Right atrium auricular region (tissue), 2 donors: ENCODE measurements at regions not wholly inside any gene's neighbourhood (a gene's known extent, or its start where the extent isn't known, plus 50 kb on each side); places are given as distances from the start of the nearest gene placed in this dataset.

Experiments
- DNase-seq: peaks from one replicate; pipeline ENCODE4 v3.0.0-alpha.2; 2019; ENCODE audit warnings: low spot score
- H3K27ac ChIP-seq, 2 donors: fragments of 200-600 bp; sonication (generic); 1 replicate in 1 of 2; 2 replicates in 1 of 2; pipeline ENCODE4 v1.5.1; 2016 to 2019
- H3K27me3 ChIP-seq, 2 donors: fragments of 200-600 bp; sonication (generic); one replicate each; pipeline versions ENCODE4 v1.5.1 to v1.6.0; 2017 to 2019
- H3K36me3 ChIP-seq: fragments of 200-600 bp; sonication (generic); one replicate; pipeline ENCODE4 v1.5.1; 2016
- H3K4me1 ChIP-seq, 2 donors: fragments of 200-600 bp; sonication (generic); one replicate each; pipeline versions ENCODE4 v1.5.1 to v1.6.0; 2017 to 2019
- H3K4me3 ChIP-seq, 2 donors: fragments of 200-600 bp; sonication (generic); 1 replicate in 1 of 2; 2 replicates in 1 of 2; pipeline ENCODE4 v1.5.1; 2017 to 2019; ENCODE audit warnings: mild to moderate bottlenecking in 1 of 2, moderate library complexity in 1 of 2
- H3K9me3 ChIP-seq, 2 donors: fragments of 200-600 bp; sonication (generic); one replicate each; pipeline ENCODE4 v1.5.1; 2019
- TF ChIP-seq, protein P1 (sequence below), 2 donors: fragments of 200-600 bp; sonication (generic); IDR thresholded peaks; one replicate each; pipeline ENCODE4 v1.5.1; 2019; ENCODE audit warnings: antibody characterized with exemption in 2 of 2

- Histone ChIP-seq H3K27me3 (no peaks in the 10 kb centered on the region), H3K4me3 (no peak overlapping the region), H3K4me1 (no peaks in the 10 kb centered on the region), H3K9me3 (no peaks in the 10 kb centered on the region), H3K27ac (no peak overlapping the region), H3K36me3 (no peaks in the 10 kb centered on the region)
- TF ChIP-seq, protein P1, sequence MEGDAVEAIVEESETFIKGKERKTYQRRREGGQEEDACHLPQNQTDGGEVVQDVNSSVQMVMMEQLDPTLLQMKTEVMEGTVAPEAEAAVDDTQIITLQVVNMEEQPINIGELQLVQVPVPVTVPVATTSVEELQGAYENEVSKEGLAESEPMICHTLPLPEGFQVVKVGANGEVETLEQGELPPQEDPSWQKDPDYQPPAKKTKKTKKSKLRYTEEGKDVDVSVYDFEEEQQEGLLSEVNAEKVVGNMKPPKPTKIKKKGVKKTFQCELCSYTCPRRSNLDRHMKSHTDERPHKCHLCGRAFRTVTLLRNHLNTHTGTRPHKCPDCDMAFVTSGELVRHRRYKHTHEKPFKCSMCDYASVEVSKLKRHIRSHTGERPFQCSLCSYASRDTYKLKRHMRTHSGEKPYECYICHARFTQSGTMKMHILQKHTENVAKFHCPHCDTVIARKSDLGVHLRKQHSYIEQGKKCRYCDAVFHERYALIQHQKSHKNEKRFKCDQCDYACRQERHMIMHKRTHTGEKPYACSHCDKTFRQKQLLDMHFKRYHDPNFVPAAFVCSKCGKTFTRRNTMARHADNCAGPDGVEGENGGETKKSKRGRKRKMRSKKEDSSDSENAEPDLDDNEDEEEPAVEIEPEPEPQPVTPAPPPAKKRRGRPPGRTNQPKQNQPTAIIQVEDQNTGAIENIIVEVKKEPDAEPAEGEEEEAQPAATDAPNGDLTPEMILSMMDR (IDR thresholded peaks at IDR 0.05): no peak
- DNase-seq: no peak
Measured at GRCh38 chr1:103424650-103425049, 100.8 kb upstream of the RNPC3 start.

- no peak for DNase-seq
- no peak overlapping the region for H3K27ac ChIP-seq
- no peaks in the 10 kb centered on the region for H3K36me3 ChIP-seq
- no peak overlapping the region for H3K4me3 ChIP-seq
- no peaks in the 10 kb centered on the region for H3K4me1 ChIP-seq
- TF ChIP-seq, protein P1 (IDR thresholded peaks at IDR 0.05): no peak
- no peaks in the 10 kb centered on the region for H3K9me3 ChIP-seq
- no peaks in the 10 kb centered on the region for H3K27me3 ChIP-seq
Measured at GRCh38 chr1:103416681-103417286, 108.7 kb upstream of the RNPC3 start.

GRCh38 chr1:103387898-103388297 lies 137.6 kb upstream of the RNPC3 start:
- Histone ChIP-seq H3K4me1 (no peaks in the 10 kb centered on the region), H3K9me3 (peaks cover 0 to 16% of the 10 kb centered on the region in 2 donors), H3K36me3 (no peaks in the 10 kb centered on the region), H3K27me3 (no peaks in the 10 kb centered on the region), H3K4me3 (no peak overlapping the region), H3K27ac (no peak overlapping the region)
- DNase-seq: no peak
- TF ChIP-seq, protein P1 (IDR thresholded peaks at IDR 0.05): no peak

DNA sequence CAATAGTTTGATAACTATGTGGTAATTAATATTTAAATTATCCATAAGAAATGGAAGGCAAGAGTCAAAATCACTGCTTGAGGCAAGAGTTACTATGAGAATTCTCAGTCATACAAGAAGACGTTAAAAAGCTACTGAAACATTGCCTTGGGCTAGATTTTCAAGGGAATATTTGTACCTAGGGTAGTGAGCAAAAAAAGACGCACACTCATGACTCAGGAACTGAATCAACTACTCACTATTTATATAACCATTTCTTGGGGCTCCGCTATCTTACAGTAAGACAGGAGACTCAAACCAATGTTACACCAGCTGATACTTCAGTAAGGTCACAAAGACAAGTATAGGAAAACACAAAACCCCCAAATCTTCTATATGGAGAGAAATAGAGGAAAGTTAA lies 151.5 kb upstream of the RNPC3 start:
- no peak for DNase-seq
- Histone ChIP-seq H3K9me3 (no peaks in the 10 kb centered on the region), H3K36me3 (no peaks in the 10 kb centered on the region), H3K4me3 (no peak overlapping the region), H3K27ac (no peak overlapping the region), H3K27me3 (no peaks in the 10 kb centered on the region), H3K4me1 (no peaks in the 10 kb centered on the region)
- TF ChIP-seq, protein P1 (IDR thresholded peaks at IDR 0.05): no peak

GRCh38 chr1:103372866-103373265 lies 152.6 kb upstream of the RNPC3 start:
- no peaks in the 10 kb centered on the region for H3K9me3 ChIP-seq
- TF ChIP-seq, protein P1 (IDR thresholded peaks at IDR 0.05): no peak
- no peak overlapping the region for H3K4me3 ChIP-seq
- no peaks in the 10 kb centered on the region for H3K36me3 ChIP-seq
- H3K4me1 ChIP-seq: no peaks in the 10 kb centered on the region
- no peak for DNase-seq
- no peak overlapping the region for H3K27ac ChIP-seq
- no peaks in the 10 kb centered on the region for H3K27me3 ChIP-seq

DNA sequence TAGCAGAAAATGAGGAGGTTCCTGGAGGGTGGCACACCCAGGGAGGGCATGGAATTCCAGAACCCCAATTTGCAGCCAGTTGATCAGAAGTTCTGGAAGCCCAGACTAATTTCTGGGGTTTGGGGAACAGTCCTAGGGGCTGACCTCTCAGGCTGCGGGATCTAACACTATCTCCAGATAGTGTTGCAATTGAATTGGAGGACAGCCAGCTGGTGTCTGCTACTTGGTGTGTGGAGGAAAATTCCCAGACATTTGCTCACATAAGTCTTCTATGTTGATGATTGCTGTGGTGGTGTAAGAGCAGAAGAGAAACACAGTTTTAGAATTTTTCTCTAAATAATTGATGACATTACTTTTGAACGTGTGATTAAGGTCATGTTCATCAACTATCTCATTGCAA lies 154.3 kb upstream of the RNPC3 start:
- no peaks in the 10 kb centered on the region for H3K4me1 ChIP-seq
- no peak overlapping the region for H3K27ac ChIP-seq
- no peaks in the 10 kb centered on the region for H3K9me3 ChIP-seq
- H3K4me3 ChIP-seq: no peak overlapping the region
- H3K36me3 ChIP-seq: no peaks in the 10 kb centered on the region
- no peaks in the 10 kb centered on the region for H3K27me3 ChIP-seq
- no peak for DNase-seq
- TF ChIP-seq, protein P1 (IDR thresholded peaks at IDR 0.05): no peak
